ENCODE measurements at regions not wholly inside any gene's neighbourhood (a gene's known extent, or its start where the extent isn't known, plus 50 kb on each side); places are given as distances from the start of the nearest gene placed in this dataset.

- no peak overlapping the region for H3K27ac ChIP-seq (ENCODE audit: low read length)
- no peaks in the 10 kb centered on the region for H3K36me3 ChIP-seq (ENCODE audit: control insufficient read depth in 1 of 2, insufficient read depth in 2 of 2, low read length in 2 of 2)
- H3K27me3 ChIP-seq (ENCODE audit: low read depth, low read length), result no peaks in the 10 kb centered on the region
- no peaks in the 10 kb centered on the region for H3K4me1 ChIP-seq (ENCODE audit: control insufficient read depth in 1 of 2, insufficient read depth in 2 of 2, low read length in 2 of 2)
- H3K9me3 ChIP-seq (ENCODE audit: control insufficient read depth in 1 of 2, low read length in 2 of 2), result no peaks in the 10 kb centered on the region
- no peak overlapping the region for H3K4me3 ChIP-seq (ENCODE audit: low read depth in 1 of 2, low read length in 2 of 2)
Observed at GRCh38 chr14:84584511-84584910, 945.4 kb upstream of the FLRT2 start.

- Histone ChIP-seq H3K27me3 (ENCODE audit: low read depth, low read length) (no peaks in the 10 kb centered on the region), H3K9me3 (ENCODE audit: control insufficient read depth in 1 of 2, low read length in 2 of 2) (no peaks in the 10 kb centered on the region), H3K27ac (ENCODE audit: low read length) (no peak overlapping the region), H3K4me3 (ENCODE audit: low read depth in 1 of 2, low read length in 2 of 2) (no peak overlapping the region), H3K36me3 (ENCODE audit: control insufficient read depth in 1 of 2, insufficient read depth in 2 of 2, low read length in 2 of 2) (no peaks in the 10 kb centered on the region), H3K4me1 (ENCODE audit: control insufficient read depth in 1 of 2, insufficient read depth in 2 of 2, low read length in 2 of 2) (no peaks in the 10 kb centered on the region)
Observed at GRCh38 chr14:84591827-84592445, 938.0 kb upstream of the FLRT2 start.

- no peaks in the 10 kb centered on the region for H3K36me3 ChIP-seq (ENCODE audit: control insufficient read depth in 1 of 2, insufficient read depth in 2 of 2, low read length in 2 of 2)
- no peaks in the 10 kb centered on the region for H3K27me3 ChIP-seq (ENCODE audit: low read depth, low read length)
- no peak overlapping the region for H3K27ac ChIP-seq (ENCODE audit: low read length)
- H3K4me3 ChIP-seq (ENCODE audit: low read depth in 1 of 2, low read length in 2 of 2), result no peak overlapping the region
- no peaks in the 10 kb centered on the region for H3K9me3 ChIP-seq (ENCODE audit: control insufficient read depth in 1 of 2, low read length in 2 of 2)
- no peaks in the 10 kb centered on the region for H3K4me1 ChIP-seq (ENCODE audit: control insufficient read depth in 1 of 2, insufficient read depth in 2 of 2, low read length in 2 of 2)
Observed at GRCh38 chr14:84592770-84593169, 937.2 kb upstream of the FLRT2 start.

GRCh38 chr14:84610086-84610485 lies 919.9 kb upstream of the FLRT2 start:
- H3K4me3 ChIP-seq (ENCODE audit: low read depth in 1 of 2, low read length in 2 of 2), result no peak overlapping the region
- H3K9me3 ChIP-seq (ENCODE audit: control insufficient read depth in 1 of 2, low read length in 2 of 2), result no peaks in the 10 kb centered on the region
- H3K4me1 ChIP-seq (ENCODE audit: control insufficient read depth in 1 of 2, insufficient read depth in 2 of 2, low read length in 2 of 2), result no peaks in the 10 kb centered on the region
- no peaks in the 10 kb centered on the region for H3K36me3 ChIP-seq (ENCODE audit: control insufficient read depth in 1 of 2, insufficient read depth in 2 of 2, low read length in 2 of 2)
- H3K27me3 ChIP-seq (ENCODE audit: low read depth, low read length), result no peaks in the 10 kb centered on the region
- H3K27ac ChIP-seq (ENCODE audit: low read length), result no peak overlapping the region

GRCh38 chr14:84622357-84622756 lies 907.6 kb upstream of the FLRT2 start:
- H3K27me3 ChIP-seq (ENCODE audit: low read depth, low read length), result no peaks in the 10 kb centered on the region

GRCh38 chr14:84643446-84643845 lies 886.5 kb upstream of the FLRT2 start:
- no peaks in the 10 kb centered on the region for H3K9me3 ChIP-seq (ENCODE audit: control insufficient read depth in 1 of 2, low read length in 2 of 2)

More at GRCh38 chr14:84622357-84622756, 907.6 kb upstream of the FLRT2 start:
- no peaks in the 10 kb centered on the region for H3K9me3 ChIP-seq (ENCODE audit: control insufficient read depth in 1 of 2, low read length in 2 of 2)
- no peak overlapping the region for H3K4me3 ChIP-seq (ENCODE audit: low read depth in 1 of 2, low read length in 2 of 2)
- H3K27ac ChIP-seq (ENCODE audit: low read length), result no peak overlapping the region
- no peaks in the 10 kb centered on the region for H3K4me1 ChIP-seq (ENCODE audit: control insufficient read depth in 1 of 2, insufficient read depth in 2 of 2, low read length in 2 of 2)
- no peaks in the 10 kb centered on the region for H3K36me3 ChIP-seq (ENCODE audit: control insufficient read depth in 1 of 2, insufficient read depth in 2 of 2, low read length in 2 of 2)

GRCh38 chr14:84646786-84647500 lies 883.0 kb upstream of the FLRT2 start:
- Histone ChIP-seq H3K27me3 (ENCODE audit: low read depth, low read length) (no peaks in the 10 kb centered on the region), H3K4me1 (ENCODE audit: control insufficient read depth in 1 of 2, insufficient read depth in 2 of 2, low read length in 2 of 2) (no peaks in the 10 kb centered on the region), H3K27ac (ENCODE audit: low read length) (no peak overlapping the region), H3K4me3 (ENCODE audit: low read depth in 1 of 2, low read length in 2 of 2) (no peak overlapping the region), H3K36me3 (ENCODE audit: control insufficient read depth in 1 of 2, insufficient read depth in 2 of 2, low read length in 2 of 2) (no peaks in the 10 kb centered on the region), H3K9me3 (ENCODE audit: control insufficient read depth in 1 of 2, low read length in 2 of 2) (no peaks in the 10 kb centered on the region)

More at GRCh38 chr14:84643446-84643845, 886.5 kb upstream of the FLRT2 start:
- Histone ChIP-seq H3K4me1 (ENCODE audit: control insufficient read depth in 1 of 2, insufficient read depth in 2 of 2, low read length in 2 of 2) (no peaks in the 10 kb centered on the region), H3K4me3 (ENCODE audit: low read depth in 1 of 2, low read length in 2 of 2) (no peak overlapping the region), H3K27ac (ENCODE audit: low read length) (no peak overlapping the region), H3K27me3 (ENCODE audit: low read depth, low read length) (no peaks in the 10 kb centered on the region), H3K36me3 (ENCODE audit: control insufficient read depth in 1 of 2, insufficient read depth in 2 of 2, low read length in 2 of 2) (no peaks in the 10 kb centered on the region)

GRCh38 chr14:84655014-84655413 lies 874.9 kb upstream of the FLRT2 start:
- no peak overlapping the region for H3K4me3 ChIP-seq (ENCODE audit: low read depth in 1 of 2, low read length in 2 of 2)
- no peaks in the 10 kb centered on the region for H3K4me1 ChIP-seq (ENCODE audit: control insufficient read depth in 1 of 2, insufficient read depth in 2 of 2, low read length in 2 of 2)

GRCh38 chr14:84657911-84658310 lies 872.0 kb upstream of the FLRT2 start:
- Histone ChIP-seq H3K27ac (ENCODE audit: low read length) (no peak overlapping the region), H3K4me3 (ENCODE audit: low read depth in 1 of 2, low read length in 2 of 2) (no peak overlapping the region), H3K9me3 (ENCODE audit: control insufficient read depth in 1 of 2, low read length in 2 of 2) (peaks cover 0 to 9% of the 10 kb centered on the region in 2 donors), H3K36me3 (ENCODE audit: control insufficient read depth in 1 of 2, insufficient read depth in 2 of 2, low read length in 2 of 2) (no peaks in the 10 kb centered on the region), H3K27me3 (ENCODE audit: low read depth, low read length) (no peaks in the 10 kb centered on the region), H3K4me1 (ENCODE audit: control insufficient read depth in 1 of 2, insufficient read depth in 2 of 2, low read length in 2 of 2) (no peaks in the 10 kb centered on the region)

More at GRCh38 chr14:84655014-84655413, 874.9 kb upstream of the FLRT2 start:
- H3K27ac ChIP-seq (ENCODE audit: low read length), result no peak overlapping the region
- no peaks in the 10 kb centered on the region for H3K27me3 ChIP-seq (ENCODE audit: low read depth, low read length)
- no peaks in the 10 kb centered on the region for H3K36me3 ChIP-seq (ENCODE audit: control insufficient read depth in 1 of 2, insufficient read depth in 2 of 2, low read length in 2 of 2)
- peaks cover 0 to 9% of the 10 kb centered on the region in 2 donors for H3K9me3 ChIP-seq (ENCODE audit: control insufficient read depth in 1 of 2, low read length in 2 of 2)

GRCh38 chr14:84670796-84671195 lies 859.1 kb upstream of the FLRT2 start:
- Histone ChIP-seq H3K4me1 (ENCODE audit: control insufficient read depth in 1 of 2, insufficient read depth in 2 of 2, low read length in 2 of 2) (no peaks in the 10 kb centered on the region), H3K27me3 (ENCODE audit: low read depth, low read length) (no peaks in the 10 kb centered on the region), H3K27ac (ENCODE audit: low read length) (no peak overlapping the region), H3K36me3 (ENCODE audit: control insufficient read depth in 1 of 2, insufficient read depth in 2 of 2, low read length in 2 of 2) (no peaks in the 10 kb centered on the region), H3K4me3 (ENCODE audit: low read depth in 1 of 2, low read length in 2 of 2) (no peak overlapping the region), H3K9me3 (ENCODE audit: control insufficient read depth in 1 of 2, low read length in 2 of 2) (no peaks in the 10 kb centered on the region)

GRCh38 chr14:84671776-84672175 lies 858.2 kb upstream of the FLRT2 start:
- H3K4me1 ChIP-seq (ENCODE audit: control insufficient read depth in 1 of 2, insufficient read depth in 2 of 2, low read length in 2 of 2), result no peaks in the 10 kb centered on the region
- no peaks in the 10 kb centered on the region for H3K9me3 ChIP-seq (ENCODE audit: control insufficient read depth in 1 of 2, low read length in 2 of 2)

More at GRCh38 chr14:84671776-84672175, 858.2 kb upstream of the FLRT2 start:
- no peaks in the 10 kb centered on the region for H3K36me3 ChIP-seq (ENCODE audit: control insufficient read depth in 1 of 2, insufficient read depth in 2 of 2, low read length in 2 of 2)
- no peak overlapping the region for H3K4me3 ChIP-seq (ENCODE audit: low read depth in 1 of 2, low read length in 2 of 2)
- H3K27ac ChIP-seq (ENCODE audit: low read length), result no peak overlapping the region
- no peaks in the 10 kb centered on the region for H3K27me3 ChIP-seq (ENCODE audit: low read depth, low read length)
